ENCODE measurements at regions not wholly inside any gene's neighbourhood (a gene's known extent, or its start where the extent isn't known, plus 50 kb on each side); places are given as distances from the start of the nearest gene placed in this dataset.

DNA sequence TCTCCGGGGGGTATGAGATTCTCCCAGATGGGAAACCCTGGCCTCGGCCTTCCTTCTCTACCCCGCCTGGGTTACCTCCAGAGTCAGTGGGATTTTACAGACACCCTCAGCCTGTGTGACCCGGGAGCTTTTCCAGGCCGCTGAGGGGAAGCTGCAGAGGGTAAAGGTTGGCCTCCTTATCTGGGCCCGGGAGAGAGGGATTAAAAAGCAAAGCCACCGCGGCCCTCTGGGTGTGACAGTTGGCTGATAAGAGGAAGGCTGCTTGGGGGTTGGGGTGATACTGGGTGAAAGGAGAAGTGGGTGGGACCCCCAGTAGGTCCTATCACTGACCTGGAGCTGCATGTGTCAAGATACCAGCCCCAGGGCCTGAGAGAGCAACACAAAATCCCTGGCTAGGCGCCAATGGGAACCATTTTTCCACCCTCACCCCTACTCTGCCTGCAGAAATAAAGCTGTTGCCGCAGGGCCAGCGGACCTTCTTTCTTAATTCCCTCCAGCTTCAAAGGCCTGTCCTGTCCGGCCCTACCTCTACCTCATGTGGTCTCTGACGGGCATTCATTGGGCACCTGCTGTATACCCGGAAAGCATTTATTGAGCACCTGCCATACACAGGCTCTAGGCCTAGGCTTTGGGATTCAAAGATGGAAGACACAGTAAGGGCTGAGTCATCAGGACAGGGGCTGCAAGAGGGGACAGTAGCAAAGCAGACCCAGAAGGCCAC is 77.6 kb upstream of the GSE1 start (continued):
- TF ChIP-seq, protein P1, sequence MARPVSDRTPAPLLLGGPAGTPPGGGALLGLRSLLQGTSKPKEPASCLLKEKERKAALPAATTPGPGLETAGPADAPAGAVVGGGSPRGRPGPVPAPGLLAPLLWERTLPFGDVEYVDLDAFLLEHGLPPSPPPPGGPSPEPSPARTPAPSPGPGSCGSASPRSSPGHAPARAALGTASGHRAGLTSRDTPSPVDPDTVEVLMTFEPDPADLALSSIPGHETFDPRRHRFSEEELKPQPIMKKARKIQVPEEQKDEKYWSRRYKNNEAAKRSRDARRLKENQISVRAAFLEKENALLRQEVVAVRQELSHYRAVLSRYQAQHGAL (CRISPR knock-in tag; IDR thresholded peaks at IDR 0.05; ENCODE audit: not compliant biosample characterization) = no peak
- TF ChIP-seq MTA3 (CRISPR knock-in tag; IDR thresholded peaks at IDR 0.05) = no peak
- TF ChIP-seq, protein P2, sequence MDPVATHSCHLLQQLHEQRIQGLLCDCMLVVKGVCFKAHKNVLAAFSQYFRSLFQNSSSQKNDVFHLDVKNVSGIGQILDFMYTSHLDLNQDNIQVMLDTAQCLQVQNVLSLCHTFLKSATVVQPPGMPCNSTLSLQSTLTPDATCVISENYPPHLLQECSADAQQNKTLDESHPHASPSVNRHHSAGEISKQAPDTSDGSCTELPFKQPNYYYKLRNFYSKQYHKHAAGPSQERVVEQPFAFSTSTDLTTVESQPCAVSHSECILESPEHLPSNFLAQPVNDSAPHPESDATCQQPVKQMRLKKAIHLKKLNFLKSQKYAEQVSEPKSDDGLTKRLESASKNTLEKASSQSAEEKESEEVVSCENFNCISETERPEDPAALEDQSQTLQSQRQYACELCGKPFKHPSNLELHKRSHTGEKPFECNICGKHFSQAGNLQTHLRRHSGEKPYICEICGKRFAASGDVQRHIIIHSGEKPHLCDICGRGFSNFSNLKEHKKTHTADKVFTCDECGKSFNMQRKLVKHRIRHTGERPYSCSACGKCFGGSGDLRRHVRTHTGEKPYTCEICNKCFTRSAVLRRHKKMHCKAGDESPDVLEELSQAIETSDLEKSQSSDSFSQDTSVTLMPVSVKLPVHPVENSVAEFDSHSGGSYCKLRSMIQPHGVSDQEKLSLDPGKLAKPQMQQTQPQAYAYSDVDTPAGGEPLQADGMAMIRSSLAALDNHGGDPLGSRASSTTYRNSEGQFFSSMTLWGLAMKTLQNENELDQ (CRISPR knock-in tag; IDR thresholded peaks at IDR 0.05; ENCODE audit: borderline replicate concordance) = 0 out of 2 replicates have a peak, but pooled peaks have one; percentile 37
- no peak for TF ChIP-seq ZNF672 (CRISPR knock-in tag; IDR thresholded peaks at IDR 0.05)
- TF ChIP-seq ARNTL (CRISPR knock-in tag; IDR thresholded peaks at IDR 0.05) = peak; percentile 94
- TF ChIP-seq, protein P3, sequence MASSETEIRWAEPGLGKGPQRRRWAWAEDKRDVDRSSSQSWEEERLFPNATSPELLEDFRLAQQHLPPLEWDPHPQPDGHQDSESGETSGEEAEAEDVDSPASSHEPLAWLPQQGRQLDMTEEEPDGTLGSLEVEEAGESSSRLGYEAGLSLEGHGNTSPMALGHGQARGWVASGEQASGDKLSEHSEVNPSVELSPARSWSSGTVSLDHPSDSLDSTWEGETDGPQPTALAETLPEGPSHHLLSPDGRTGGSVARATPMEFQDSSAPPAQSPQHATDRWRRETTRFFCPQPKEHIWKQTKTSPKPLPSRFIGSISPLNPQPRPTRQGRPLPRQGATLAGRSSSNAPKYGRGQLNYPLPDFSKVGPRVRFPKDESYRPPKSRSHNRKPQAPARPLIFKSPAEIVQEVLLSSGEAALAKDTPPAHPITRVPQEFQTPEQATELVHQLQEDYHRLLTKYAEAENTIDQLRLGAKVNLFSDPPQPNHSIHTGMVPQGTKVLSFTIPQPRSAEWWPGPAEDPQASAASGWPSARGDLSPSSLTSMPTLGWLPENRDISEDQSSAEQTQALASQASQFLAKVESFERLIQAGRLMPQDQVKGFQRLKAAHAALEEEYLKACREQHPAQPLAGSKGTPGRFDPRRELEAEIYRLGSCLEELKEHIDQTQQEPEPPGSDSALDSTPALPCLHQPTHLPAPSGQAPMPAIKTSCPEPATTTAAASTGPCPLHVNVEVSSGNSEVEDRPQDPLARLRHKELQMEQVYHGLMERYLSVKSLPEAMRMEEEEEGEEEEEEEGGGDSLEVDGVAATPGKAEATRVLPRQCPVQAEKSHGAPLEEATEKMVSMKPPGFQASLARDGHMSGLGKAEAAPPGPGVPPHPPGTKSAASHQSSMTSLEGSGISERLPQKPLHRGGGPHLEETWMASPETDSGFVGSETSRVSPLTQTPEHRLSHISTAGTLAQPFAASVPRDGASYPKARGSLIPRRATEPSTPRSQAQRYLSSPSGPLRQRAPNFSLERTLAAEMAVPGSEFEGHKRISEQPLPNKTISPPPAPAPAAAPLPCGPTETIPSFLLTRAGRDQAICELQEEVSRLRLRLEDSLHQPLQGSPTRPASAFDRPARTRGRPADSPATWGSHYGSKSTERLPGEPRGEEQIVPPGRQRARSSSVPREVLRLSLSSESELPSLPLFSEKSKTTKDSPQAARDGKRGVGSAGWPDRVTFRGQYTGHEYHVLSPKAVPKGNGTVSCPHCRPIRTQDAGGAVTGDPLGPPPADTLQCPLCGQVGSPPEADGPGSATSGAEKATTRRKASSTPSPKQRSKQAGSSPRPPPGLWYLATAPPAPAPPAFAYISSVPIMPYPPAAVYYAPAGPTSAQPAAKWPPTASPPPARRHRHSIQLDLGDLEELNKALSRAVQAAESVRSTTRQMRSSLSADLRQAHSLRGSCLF (CRISPR knock-in tag; IDR thresholded peaks at IDR 0.05; ENCODE audit: borderline replicate concordance) = no peak
- TF ChIP-seq ATAD3A (CRISPR knock-in tag; IDR thresholded peaks at IDR 0.05) = 0 out of 2 replicates have a peak, but pooled peaks have one; percentile 38
- TF ChIP-seq NR1H2 (CRISPR knock-in tag; IDR thresholded peaks at IDR 0.05; ENCODE audit: borderline replicate concordance, low read depth) = no peak
- TF ChIP-seq ZNF326 (CRISPR knock-in tag; IDR thresholded peaks at IDR 0.05; ENCODE audit: borderline replicate concordance) = no peak
- TF ChIP-seq, protein P4, sequence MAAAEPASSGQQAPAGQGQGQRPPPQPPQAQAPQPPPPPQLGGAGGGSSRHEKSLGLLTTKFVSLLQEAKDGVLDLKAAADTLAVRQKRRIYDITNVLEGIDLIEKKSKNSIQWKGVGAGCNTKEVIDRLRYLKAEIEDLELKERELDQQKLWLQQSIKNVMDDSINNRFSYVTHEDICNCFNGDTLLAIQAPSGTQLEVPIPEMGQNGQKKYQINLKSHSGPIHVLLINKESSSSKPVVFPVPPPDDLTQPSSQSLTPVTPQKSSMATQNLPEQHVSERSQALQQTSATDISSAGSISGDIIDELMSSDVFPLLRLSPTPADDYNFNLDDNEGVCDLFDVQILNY (CRISPR knock-in tag; conservative IDR thresholded peaks at IDR 0.05) = no peak; the same call in none of the 2 replicates
- no peak for TF ChIP-seq SATB2 (CRISPR knock-in tag; IDR thresholded peaks at IDR 0.05)
- TF ChIP-seq PHF20 (CRISPR knock-in tag; IDR thresholded peaks at IDR 0.05) = peak; percentile 64
- TF ChIP-seq IRX3 (CRISPR knock-in tag; IDR thresholded peaks at IDR 0.05; ENCODE audit: borderline replicate concordance, low read depth) = no peak; the same call in 1 of the 2 replicates
- TF ChIP-seq FIP1L1 (IDR thresholded peaks at IDR 0.05; ENCODE audit: borderline replicate concordance, insufficient read depth, low read depth, low read length) = peak; percentile 92; the same call in 1 of the 2 replicates
- no peak; the same call in 1 of the 2 replicates for TF ChIP-seq PRDM15 (CRISPR knock-in tag; IDR thresholded peaks at IDR 0.05)
- no peak for TF ChIP-seq TMF1 (CRISPR knock-in tag; IDR thresholded peaks at IDR 0.05; ENCODE audit: low read depth)
